GM21423 (cell line): ENCODE measurements at regions not wholly inside any gene's neighbourhood (a gene's known extent, or its start where the extent isn't known, plus 50 kb on each side); places are given as distances from the start of the nearest gene placed in this dataset.
"Not testable (repeated sequence)": the region's sequence is repeated elsewhere in the genome, so short reads cannot be mapped to it uniquely, and the experiment has no call there.

Experiments
- ATAC-seq: cut with Tn5 transposase; IDR thresholded peaks from one replicate; pipeline ENCODE4 v1.9.1; 2021; ENCODE audit warnings: mild to moderate bottlenecking, moderate library complexity; ENCODE audit not compliant: unreplicated experiment

DNA sequence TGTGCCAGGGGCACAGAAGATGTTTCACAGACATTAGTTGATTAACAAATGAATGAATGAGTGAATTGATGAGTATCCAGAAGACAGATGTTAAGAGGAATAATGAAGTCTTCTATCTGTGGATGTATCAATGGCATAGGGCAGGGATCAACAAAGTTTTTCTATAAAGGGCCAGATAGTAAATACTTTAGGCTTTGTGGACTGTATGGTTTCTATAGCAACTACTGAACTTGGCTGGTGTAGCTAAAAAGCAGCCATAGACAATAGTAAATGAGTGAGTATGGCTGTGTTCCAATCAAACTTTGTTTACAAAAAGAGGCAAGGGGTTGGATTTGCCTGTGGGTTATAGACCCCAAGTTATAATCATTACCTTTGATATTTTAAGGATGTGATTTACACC lies 144.0 kb downstream of the PRL start:
- no peak for ATAC-seq

GRCh38 chr6:22153384-22154158 lies 143.3 kb downstream of the PRL start:
- no peak for ATAC-seq

DNA sequence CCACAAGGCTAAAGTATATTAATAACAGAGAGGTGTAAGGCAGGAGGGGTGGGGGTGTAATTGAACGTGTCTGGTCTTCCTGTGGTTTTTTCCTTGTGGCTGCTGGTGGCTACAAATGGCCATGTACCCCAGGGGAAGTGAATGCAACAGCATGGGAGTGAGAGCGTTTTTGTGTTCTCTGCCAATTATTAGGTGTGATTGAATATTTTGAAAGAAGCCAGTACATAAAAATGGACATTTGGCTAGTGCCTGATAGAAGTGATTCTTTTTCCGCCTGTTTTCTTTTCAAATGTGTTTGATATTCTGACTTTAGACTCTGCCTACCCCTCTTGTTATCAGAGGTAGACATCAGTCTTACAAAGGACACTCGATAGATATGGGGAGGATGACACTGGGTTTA lies 141.3 kb downstream of the PRL start:
- ATAC-seq, result no peak

DNA sequence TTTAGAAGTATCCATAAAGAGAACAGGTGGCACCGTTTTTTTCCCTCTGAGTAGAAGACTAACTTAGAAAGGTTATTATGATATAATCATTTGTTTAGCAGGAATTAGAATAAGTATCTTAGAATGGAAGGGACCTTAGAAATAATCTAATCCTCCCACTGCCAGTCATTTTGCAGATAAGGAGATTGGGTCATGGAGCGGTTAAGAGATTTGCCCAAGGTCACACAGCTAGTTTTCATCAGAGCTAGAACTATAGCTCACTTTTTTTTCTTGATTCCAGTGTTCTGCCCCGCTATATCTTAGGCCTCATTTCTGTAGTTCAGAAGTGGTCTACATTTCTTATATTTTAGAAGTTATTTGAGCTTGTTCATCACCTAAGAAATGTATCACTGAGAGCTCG lies 139.6 kb downstream of the PRL start:
- no peak for ATAC-seq

- no peak for ATAC-seq
Observed at GRCh38 chr6:22164236-22164635, 132.6 kb downstream of the PRL start.

DNA sequence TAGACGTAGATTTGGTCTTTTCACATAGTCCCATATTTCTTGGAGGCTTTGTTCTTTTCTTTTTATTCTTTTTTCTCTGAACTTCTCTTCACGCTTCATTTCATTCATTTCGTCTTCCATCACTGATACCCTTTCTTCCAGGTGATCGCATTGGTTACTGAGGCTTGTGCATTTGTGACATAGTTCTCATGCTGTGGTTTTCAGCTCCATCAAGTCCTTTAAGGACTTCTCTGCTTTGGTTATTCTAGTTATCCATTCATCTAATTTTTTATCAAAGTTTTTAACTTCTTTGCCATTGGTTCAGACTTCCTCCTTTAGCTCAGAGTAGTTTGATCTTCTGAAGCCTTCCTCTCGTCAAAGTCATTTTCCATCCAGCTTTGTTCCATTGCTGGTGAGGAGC lies 125.8 kb downstream of the PRL start:
- ATAC-seq, result not testable (repeated sequence)

GRCh38 chr6:22171885-22172284 lies 125.0 kb downstream of the PRL start:
- not testable (repeated sequence) for ATAC-seq

GRCh38 chr6:22173311-22173710 lies 123.5 kb downstream of the PRL start:
- ATAC-seq, result no peak

GRCh38 chr6:22180250-22180649 lies 116.6 kb downstream of the PRL start:
- ATAC-seq, result not testable (repeated sequence)

DNA sequence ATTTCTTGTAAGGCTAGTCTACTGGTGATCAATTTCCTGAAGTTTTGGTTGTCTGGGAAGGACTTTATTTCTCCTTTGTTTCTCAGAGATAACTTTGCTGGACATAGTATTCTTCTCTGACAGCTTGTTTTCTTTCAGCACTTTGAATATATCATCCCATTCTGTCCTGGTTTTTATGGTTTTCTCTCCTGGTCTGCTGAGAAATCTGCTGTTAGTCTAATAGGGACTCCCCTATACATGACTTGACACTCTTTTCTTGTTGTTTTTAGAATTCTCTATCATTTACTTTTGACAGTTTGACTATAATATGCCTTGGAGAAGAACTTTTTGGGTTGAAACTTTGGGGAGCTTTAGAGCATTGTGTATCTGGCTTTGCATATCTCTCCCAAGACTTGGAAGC lies 112.5 kb downstream of the PRL start:
- ATAC-seq, result no peak

GRCh38 chr6:22189946-22190345 lies 106.9 kb downstream of the PRL start:
- ATAC-seq, result no peak

- peak; percentile 62 for ATAC-seq
Observed at GRCh38 chr6:22194188-22194921, 102.5 kb downstream of the PRL start.

DNA sequence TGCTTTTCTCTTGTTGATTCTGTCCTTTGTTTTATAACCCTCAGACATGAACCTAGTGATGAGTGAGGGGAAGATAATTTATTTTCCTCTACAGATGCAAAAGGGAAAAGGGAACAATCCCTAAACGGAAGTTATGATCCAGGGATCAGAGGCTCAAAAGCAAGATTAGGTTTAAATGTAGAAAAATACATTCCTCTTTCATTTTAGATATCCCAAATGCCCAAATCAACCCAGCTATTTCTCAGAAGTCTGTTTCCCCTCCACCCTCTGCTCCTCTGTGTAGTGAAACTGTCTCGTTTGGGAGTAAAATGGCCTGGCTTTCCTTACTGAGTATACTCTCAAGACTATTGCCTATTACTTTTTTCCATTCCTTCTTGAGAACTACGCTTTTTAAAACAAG lies 97.1 kb downstream of the PRL start:
- no peak for ATAC-seq

DNA sequence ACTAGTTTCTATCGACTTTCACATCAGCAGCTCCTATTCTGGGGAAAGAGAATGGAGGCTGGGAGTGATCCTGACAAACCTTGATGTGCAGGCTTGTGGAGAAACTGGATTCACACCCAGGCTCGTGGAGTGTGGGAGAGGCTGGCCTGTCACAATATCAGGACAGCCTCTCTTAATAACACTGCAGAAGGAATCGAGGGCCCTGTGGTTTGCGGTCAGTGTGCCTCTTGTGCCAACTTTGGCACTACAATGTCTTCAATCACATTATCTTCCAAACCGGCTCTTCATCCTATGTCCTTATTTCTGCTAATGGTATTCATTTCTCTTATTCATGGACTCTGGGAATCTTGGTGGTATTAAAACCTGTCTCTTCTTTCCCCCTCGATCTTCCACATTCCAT lies 92.7 kb downstream of the PRL start:
- no peak for ATAC-seq

GRCh38 chr6:22205266-22205665 lies 91.6 kb downstream of the PRL start:
- no peak for ATAC-seq

DNA sequence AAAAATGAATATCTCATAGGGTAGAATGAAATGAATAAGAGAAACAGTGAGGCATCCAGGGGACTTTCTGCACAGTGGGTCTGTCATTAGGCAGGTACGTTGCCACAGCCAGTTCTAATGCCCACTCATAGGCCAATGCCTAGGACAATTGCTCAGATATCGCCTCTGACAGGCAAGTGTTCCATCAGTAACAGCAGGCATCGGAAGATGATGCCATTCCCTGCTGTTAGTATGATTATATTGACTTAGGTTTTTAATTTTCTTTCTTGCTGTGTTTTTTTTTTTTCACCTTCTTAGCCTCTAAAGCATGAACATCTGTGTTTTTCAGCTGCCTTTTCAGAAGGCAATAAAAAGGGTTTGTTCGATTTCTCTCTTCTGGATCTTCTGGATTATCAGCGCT lies 90.7 kb downstream of the PRL start:
- ATAC-seq, result no peak

DNA sequence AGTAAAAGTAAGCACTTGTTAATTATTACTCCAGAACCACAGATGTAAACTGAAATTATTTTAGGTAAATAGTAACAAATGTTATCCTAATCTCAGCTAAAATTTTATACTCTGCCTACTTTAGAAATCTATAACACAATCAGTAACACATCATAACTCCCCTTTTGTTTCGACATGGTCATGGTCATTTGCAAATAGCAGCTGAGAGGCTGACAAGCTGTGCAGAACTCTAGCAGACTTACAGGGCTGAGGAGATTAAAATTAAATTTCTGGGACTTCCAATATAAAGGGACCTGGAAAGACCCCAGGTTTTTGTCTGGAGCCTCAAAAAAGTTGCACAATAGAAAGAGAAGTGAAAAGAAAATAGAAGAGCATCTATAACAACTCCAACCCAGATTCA lies 88.8 kb downstream of the PRL start:
- no peak for ATAC-seq

- ATAC-seq, result no peak
Observed at GRCh38 chr6:22214314-22214713, 82.5 kb downstream of the PRL start.

DNA sequence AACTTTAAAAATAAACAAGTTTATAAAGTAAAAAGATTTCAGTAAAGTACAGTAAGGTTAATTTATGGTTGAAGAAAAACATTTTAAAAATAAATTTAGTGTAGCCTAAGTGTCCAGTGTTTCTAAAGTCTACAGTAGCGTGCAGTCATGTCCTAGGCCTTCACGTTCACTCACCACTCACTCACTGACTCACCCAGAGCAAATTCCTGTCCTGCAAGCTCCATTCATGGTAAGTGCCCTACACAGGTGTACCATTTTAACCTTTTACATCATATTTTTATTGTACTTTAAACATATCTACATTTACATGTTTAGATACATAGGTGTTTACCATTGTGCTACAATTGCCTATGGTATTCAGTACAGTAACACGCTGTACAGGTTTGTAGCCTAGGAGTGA lies 81.4 kb downstream of the PRL start:
- not testable (repeated sequence) for ATAC-seq

GRCh38 chr6:22218410-22218809 lies 78.4 kb downstream of the PRL start:
- no peak for ATAC-seq

- ATAC-seq, result no peak
Observed at GRCh38 chr6:22219925-22220324, 76.9 kb downstream of the PRL start.

GRCh38 chr6:22221211-22221610 lies 75.6 kb downstream of the PRL start:
- no peak for ATAC-seq
